ENCODE measurements at regions not wholly inside any gene's neighbourhood (a gene's known extent, or its start where the extent isn't known, plus 50 kb on each side); places are given as distances from the start of the nearest gene placed in this dataset.

GRCh38 chr12:125690841-125691240 lies 625.6 kb downstream of the AACS start (continued):
- TF ChIP-seq ZNF462 (CRISPR knock-in tag; IDR thresholded peaks at IDR 0.05) (no peak), CREB1 (CRISPR knock-in tag; IDR thresholded peaks at IDR 0.05; ENCODE audit: low read depth) (no peak), STAT1 (IDR thresholded peaks at IDR 0.05; ENCODE audit: unreplicated experiment) (no peak), NANOG (IDR thresholded peaks at IDR 0.05; ENCODE audit: borderline replicate concordance) (no peak)
- TF ChIP-seq, protein P1, sequence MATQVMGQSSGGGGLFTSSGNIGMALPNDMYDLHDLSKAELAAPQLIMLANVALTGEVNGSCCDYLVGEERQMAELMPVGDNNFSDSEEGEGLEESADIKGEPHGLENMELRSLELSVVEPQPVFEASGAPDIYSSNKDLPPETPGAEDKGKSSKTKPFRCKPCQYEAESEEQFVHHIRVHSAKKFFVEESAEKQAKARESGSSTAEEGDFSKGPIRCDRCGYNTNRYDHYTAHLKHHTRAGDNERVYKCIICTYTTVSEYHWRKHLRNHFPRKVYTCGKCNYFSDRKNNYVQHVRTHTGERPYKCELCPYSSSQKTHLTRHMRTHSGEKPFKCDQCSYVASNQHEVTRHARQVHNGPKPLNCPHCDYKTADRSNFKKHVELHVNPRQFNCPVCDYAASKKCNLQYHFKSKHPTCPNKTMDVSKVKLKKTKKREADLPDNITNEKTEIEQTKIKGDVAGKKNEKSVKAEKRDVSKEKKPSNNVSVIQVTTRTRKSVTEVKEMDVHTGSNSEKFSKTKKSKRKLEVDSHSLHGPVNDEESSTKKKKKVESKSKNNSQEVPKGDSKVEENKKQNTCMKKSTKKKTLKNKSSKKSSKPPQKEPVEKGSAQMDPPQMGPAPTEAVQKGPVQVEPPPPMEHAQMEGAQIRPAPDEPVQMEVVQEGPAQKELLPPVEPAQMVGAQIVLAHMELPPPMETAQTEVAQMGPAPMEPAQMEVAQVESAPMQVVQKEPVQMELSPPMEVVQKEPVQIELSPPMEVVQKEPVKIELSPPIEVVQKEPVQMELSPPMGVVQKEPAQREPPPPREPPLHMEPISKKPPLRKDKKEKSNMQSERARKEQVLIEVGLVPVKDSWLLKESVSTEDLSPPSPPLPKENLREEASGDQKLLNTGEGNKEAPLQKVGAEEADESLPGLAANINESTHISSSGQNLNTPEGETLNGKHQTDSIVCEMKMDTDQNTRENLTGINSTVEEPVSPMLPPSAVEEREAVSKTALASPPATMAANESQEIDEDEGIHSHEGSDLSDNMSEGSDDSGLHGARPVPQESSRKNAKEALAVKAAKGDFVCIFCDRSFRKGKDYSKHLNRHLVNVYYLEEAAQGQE (IDR thresholded peaks at IDR 0.05; ENCODE audit: unreplicated experiment): no peak

DNA sequence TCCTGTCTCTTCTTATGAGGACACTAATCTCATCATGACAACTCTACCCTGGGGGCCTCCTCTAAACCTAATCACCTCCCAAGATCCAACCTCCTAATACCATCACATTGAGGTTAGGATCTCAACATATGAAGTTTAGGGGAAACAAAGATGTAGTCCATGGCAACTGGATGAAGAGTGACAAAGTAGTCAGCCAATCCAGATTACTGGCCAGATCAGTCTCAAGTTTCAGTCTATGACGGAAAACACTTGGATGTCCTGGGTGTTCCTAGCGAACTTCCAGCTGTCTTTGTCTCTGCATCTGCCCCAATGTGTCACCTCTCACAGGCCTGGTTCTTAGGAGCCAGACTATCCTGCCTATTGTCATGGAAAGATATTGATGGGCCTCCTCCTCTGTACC lies 630.8 kb downstream of the AACS start:
- H3K4me3 ChIP-seq: no peak overlapping the region
- Mint-ChIP-seq H3K4me1 (no peaks in the 10 kb centered on the region), H3K9me3 (peaks cover 95% of the 10 kb centered on the region), H3K27me3 (ENCODE audit: insufficient read depth, low read depth, poor library complexity) (no peaks in the 10 kb centered on the region), H3K36me3 (ENCODE audit: low read depth) (peaks cover 16% of the 10 kb centered on the region), H3K27ac (no peak overlapping the region), H3K4me3 (no peak overlapping the region)
- no peaks in the 10 kb centered on the region for H3K79me2 ChIP-seq (replicated peaks; ENCODE audit: insufficient read depth)
- no peaks in the 10 kb centered on the region for H3F3A ChIP-seq (replicated peaks; ENCODE audit: low read depth)
- H3K4me1 ChIP-seq (ENCODE audit: insufficient read depth): no peaks in the 10 kb centered on the region
- H3K9me2 ChIP-seq (ENCODE audit: insufficient read depth): no peaks in the 10 kb centered on the region; the same call in 1 of the 2 replicates
- H3K36me3 ChIP-seq (ENCODE audit: insufficient read depth): no peaks in the 10 kb centered on the region
- peak; percentile 5 for DNase-seq (ENCODE audit: low spot score)
- no peak for ATAC-seq
- no peaks in the 10 kb centered on the region for H4K20me1 ChIP-seq (replicated peaks; ENCODE audit: insufficient read depth)
- no peak overlapping the region for H3K4me2 ChIP-seq
- H3K27me3 ChIP-seq (ENCODE audit: insufficient read depth): no peaks in the 10 kb centered on the region
- no peak overlapping the region for H3K27ac ChIP-seq (ENCODE audit: low read depth)
- no peak overlapping the region for H2AFZ ChIP-seq
- TF ChIP-seq NANOG (IDR thresholded peaks at IDR 0.05; ENCODE audit: borderline replicate concordance) (no peak), JUNB (IDR thresholded peaks at IDR 0.05; ENCODE audit: unreplicated experiment) (no peak), STAT1 (IDR thresholded peaks at IDR 0.05; ENCODE audit: unreplicated experiment) (no peak), POLR2AphosphoS5 (IDR thresholded peaks at IDR 0.05; ENCODE audit: low read depth) (no peak)
